HG03558 (cell line): ENCODE measurements at regions not wholly inside any gene's neighbourhood (a gene's known extent, or its start where the extent isn't known, plus 50 kb on each side); places are given as distances from the start of the nearest gene placed in this dataset.

ENCODE experiments used
- ATAC-seq: cut with Tn5 transposase; IDR thresholded peaks from one replicate; pipeline ENCODE4 v1.9.1; 2021; ENCODE audit warnings: moderate number of reproducible peaks; ENCODE audit not compliant: unreplicated experiment; ENCODE audit errors: extremely low read depth

DNA sequence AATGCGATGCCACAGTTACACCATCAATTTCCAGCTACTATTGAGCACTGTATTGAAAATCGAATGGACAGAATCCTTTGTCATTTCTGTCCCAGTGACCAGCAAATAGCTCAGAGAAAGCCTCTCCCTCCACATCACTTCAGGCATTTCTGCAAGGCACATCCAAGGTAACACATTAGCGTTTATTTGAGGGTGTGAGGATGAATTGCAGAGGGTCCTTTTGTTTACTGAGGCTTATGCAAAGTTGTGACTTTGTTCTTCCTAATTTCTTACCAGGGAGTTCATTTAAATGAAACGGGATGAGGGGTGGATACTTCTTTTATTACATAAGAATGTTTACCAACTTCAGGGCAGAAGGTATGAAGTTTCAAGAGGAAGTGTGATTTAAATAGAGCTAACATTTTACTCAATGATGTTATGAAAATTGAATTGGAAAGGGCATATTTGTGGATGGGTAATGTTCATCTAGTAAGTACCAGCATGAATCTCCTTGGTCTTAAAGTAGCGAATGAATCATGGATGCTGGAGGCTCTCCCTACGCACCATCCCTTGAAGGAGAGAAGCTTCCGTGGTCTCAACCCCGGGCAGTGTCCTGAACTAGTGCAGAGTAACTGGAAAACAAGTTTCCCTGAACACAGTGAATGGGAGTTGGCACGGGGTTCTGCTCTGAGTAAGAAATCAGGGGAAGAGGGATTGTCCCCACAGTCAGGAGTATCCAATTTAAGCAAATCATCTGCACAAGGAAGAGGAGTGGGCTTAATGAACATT lies 756.5 kb downstream of the GALR1 start:
- no peak for ATAC-seq

DNA sequence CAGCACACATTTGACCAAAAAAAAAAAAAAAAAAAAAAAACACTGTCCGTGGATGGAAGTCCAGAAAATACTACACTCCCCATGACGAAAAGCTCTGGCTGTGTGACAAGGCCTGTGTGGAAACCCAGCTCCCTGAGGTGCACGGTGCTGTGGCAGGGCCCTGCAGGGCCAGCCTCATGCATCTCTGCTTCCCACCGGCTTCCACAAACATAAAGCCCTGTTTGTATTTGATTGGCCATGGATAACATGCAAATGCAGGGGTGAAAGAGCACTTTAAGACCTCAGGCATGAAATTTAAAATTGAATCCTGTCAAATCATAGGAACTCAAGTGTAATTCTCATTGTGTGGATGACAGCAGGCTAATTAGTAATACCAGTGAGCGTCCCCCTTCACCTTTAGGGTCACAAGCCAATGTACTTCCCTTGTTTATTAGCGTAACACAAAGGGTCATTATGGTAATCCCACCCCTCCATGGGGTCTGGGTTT lies 757.2 kb downstream of the GALR1 start:
- no peak for ATAC-seq

DNA sequence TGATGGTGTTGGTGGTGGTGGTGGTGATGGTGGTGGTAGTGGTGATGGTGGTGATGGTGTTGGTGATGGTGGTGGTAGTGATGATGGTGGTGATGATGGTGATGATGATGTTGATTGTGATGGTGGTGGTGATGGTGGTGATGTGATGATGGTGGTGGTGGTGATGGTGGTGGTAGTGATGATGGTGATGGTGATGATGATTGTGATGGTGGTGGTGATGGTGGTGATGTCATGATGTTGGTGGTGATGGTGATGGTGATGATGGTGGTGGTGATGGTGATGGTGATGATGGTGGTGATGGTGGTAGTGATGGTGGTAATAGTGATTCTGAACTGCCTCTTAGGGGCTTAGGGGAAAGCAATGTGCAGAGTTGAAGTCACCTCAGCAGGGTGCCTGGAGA lies 760.7 kb downstream of the GALR1 start:
- ATAC-seq = no peak

- ATAC-seq = no peak
Observed at GRCh38 chr18:78017869-78018268, 768.2 kb downstream of the GALR1 start.

GRCh38 chr18:78021196-78021595 lies 771.5 kb downstream of the GALR1 start:
- no peak for ATAC-seq

DNA sequence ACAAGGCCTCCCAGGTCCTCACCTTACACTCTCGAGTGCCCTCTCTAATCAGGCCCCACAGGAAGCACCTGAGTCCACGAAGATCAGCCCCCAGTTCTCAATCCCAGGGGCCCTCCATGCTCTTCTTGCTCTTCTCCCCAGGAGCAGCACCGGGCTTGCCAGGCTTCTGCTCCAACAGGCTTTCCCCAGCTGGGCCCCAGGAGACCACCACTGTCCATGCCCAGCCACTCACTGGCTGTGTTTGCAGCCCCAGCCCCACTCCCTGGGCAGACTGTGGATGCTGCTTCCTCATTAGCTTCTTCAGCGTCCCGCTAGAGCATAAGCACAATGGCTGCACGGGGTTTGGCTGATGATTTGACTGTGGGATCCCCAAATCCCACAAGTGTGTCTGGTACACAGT lies 781.9 kb downstream of the GALR1 start:
- ATAC-seq = no peak

GRCh38 chr18:78031991-78032390 lies 782.3 kb downstream of the GALR1 start:
- ATAC-seq = no peak

DNA sequence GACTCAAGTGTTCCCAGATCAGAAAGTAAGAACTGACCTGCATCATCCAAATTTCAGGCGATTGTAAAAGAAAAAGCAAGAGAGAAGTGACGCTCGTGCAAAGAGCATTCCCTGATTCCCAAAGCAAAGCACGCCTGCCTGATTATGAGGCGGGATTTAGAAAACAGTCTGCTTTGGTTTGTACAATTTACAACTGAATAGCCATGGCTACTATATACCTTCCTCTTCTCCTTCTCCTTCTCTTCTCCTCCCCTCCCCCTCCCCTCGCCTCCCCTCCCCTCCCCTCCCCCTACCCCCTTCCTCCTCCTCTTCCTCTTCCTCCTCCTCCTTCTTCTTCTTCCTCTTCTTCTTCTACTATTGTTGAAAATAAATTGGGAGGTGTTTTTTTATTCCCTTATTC lies 782.9 kb downstream of the GALR1 start:
- ATAC-seq = no peak

DNA sequence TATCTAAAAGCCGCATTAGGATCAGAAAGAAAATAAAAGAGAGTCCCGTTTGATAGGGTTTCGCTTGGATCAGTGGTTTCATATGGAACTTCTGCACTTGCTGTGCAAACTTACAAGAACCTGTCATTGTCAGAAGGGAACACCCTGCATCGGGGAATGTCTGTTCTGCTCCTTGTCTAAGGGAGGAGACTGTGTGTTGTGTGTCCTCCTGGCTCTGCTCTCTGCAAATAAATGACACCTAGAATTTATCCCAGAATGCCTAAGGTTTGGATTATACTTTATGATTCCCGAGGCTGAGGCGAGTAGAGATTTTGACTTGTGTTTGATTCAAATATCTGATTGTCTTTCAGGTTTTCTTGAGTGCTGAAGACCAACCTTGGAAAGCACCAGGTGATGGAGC lies 785.1 kb downstream of the GALR1 start:
- no peak for ATAC-seq

DNA sequence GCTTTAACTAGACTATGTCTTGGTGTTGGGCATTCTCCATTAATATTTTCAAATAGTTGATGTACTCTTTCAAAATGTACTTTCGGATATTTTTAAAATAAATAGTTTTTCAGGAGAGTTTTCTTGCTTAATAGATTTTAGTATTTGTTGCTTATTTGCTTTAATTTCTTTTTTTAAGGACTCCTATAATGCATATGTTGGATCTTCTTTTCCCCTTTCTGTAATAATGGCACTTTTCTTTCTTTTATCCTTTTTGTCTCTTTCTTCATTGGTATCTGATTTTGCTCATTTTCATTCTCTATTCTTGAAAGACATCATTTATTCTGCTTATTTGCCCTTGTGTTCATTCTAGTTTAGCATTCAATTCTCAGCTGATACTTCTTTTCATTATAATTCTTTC lies 791.6 kb downstream of the GALR1 start:
- no peak for ATAC-seq

GRCh38 chr18:78046631-78047030 lies 797.0 kb downstream of the GALR1 start:
- no peak for ATAC-seq

DNA sequence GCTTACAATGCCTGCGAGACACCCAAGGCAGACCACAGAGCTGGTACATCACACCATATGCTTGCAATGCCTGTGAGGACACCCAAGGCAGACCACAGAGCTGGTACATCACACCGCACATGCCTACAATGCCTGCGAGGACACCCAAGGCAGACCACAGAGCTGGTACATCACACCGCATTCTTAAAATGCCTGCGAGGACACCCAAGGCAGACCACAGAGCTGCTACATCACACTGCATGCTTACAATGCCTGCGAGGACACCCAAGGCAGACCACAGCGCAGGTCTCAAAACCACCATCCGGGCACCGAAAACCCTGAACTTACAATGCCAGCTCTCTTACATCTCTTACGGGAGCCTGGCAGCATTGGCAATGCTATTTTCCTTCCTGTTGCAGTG lies 799.6 kb downstream of the GALR1 start:
- no peak for ATAC-seq

GRCh38 chr18:78054801-78055200 lies 805.2 kb downstream of the GALR1 start:
- no peak for ATAC-seq

DNA sequence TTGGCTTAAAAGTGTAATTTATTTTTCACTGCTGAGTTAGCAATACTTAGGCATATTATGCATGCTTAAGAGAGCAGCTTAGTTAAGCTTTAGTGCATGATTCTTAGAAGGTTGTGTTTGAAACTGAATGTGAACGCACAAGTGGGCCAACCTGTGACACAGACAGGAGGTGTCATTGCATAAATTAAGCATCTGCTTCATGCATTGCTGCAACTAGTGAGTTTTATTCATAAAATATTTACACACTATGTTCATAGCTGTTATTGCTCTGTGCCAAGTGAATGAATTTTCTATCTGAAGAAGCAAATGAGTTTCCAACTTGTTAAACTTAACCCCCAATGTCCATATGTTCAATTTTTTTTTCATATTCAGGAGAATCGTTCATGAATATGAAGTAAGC lies 806.4 kb downstream of the GALR1 start:
- ATAC-seq = no peak

- ATAC-seq = no peak
Observed at GRCh38 chr18:78069784-78070664, 820.4 kb downstream of the GALR1 start.

DNA sequence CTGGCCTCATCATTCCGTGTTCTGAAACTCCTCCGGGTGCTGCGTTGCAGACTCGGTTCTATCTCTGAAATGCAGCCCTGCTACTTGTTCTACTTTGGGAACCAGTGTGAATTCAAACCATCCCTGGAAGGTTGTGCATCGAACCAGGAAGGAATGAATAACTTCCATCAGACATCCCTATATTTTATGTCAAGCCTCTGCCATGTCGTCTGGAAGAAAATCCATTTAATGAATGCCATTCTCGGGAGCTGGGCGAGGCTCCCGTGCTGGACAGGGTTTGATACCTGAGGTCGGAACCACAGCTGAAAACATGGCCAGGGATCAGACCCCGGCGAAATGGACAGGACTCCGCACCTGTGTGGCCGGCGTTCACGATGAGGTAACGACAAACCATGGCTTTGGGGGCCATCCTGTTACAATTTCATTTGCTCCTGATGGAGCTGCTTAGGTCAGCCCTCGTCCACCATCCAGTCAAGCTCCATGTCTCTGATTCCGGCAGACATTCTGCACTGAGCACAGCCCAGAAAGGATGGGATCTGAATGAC lies 821.6 kb downstream of the GALR1 start:
- no peak for ATAC-seq

GRCh38 chr18:78071776-78072175 lies 822.1 kb downstream of the GALR1 start:
- ATAC-seq = no peak

DNA sequence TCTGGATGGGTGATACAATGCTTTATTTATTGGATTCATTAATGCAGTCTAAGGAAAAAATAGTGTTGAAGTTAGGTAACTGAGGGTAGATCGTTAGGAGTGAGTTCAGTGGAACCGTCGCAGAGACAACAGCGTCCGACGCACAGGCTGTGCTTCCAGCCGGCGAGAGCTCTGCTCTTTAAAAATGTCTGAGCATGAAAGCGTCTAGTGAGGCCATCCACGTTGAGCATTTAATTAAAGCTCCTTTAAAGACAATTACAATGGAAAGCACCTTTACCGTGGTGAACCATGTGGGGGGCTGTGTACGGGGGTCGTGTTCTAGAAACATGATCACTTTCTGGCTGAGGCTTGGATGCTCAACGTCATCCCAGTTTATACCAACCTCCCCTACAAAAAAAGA lies 822.7 kb downstream of the GALR1 start:
- no peak for ATAC-seq

- no peak for ATAC-seq
Observed at GRCh38 chr18:78073275-78073674, 823.6 kb downstream of the GALR1 start.

GRCh38 chr18:78074400-78075020 lies 824.9 kb downstream of the GALR1 start:
- ATAC-seq = no peak

DNA sequence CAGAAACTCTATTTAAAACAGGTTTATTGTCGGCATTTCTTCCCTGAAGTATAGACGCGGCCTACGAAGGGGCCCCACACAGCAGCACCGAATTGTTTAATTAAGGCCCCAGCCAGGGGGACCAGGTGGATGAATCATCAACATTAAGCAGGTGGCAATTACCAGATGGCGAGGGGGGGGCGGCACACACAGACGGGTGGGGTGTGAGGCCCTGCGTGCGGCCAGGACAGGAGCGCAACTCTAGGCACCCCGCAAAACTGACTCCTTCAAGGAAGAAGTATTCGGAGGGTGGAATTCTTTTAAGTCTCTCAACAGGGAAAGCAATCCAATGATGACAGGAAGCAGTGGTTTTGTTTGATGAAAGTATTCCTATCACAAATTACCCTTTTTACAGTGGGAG lies 830.4 kb downstream of the GALR1 start:
- ATAC-seq = no peak
